Fibroblast of skin of left quadriceps (primary cell): ENCODE measurements at regions not wholly inside any gene's neighbourhood (a gene's known extent, or its start where the extent isn't known, plus 50 kb on each side); places are given as distances from the start of the nearest gene placed in this dataset.

ENCODE experiments used
- DNase-seq, 2 experiments: peaks; one replicate each; pipeline ENCODE4 v3.0.0-alpha.2; 2013; ENCODE audit warnings: low read depth in 2 of 2

GRCh38 chr11:131191606-131192005 lies 178.8 kb upstream of the NTM start:
- DNase-seq, result no peak

GRCh38 chr11:131192628-131193027 lies 177.8 kb upstream of the NTM start:
- no peak for DNase-seq

GRCh38 chr11:131193031-131193501 lies 177.3 kb upstream of the NTM start:
- no peak for DNase-seq

- DNase-seq, result no peak
Observed at GRCh38 chr11:131194726-131195125, 175.7 kb upstream of the NTM start.

GRCh38 chr11:131195661-131196517 lies 174.5 kb upstream of the NTM start:
- DNase-seq, result peak; percentile 37 to 42

- no peak for DNase-seq
Observed at GRCh38 chr11:131198161-131199014, 172.0 kb upstream of the NTM start.

GRCh38 chr11:131199015-131199280 lies 171.5 kb upstream of the NTM start:
- no peak for DNase-seq

- no peak for DNase-seq
Observed at GRCh38 chr11:131201674-131202073, 168.7 kb upstream of the NTM start.

GRCh38 chr11:131203040-131203439 lies 167.4 kb upstream of the NTM start:
- no peak for DNase-seq

GRCh38 chr11:131204282-131204681 lies 166.1 kb upstream of the NTM start:
- no peak for DNase-seq

- DNase-seq, result no peak
Observed at GRCh38 chr11:131204765-131205380, 165.5 kb upstream of the NTM start.

GRCh38 chr11:131206671-131207070 lies 163.7 kb upstream of the NTM start:
- DNase-seq, result no peak

- DNase-seq, result no peak
Observed at GRCh38 chr11:131207901-131208300, 162.5 kb upstream of the NTM start.

GRCh38 chr11:131217313-131218310 lies 152.8 kb upstream of the NTM start:
- DNase-seq, result no peak

GRCh38 chr11:131218542-131218941 lies 151.9 kb upstream of the NTM start:
- DNase-seq, result no peak

GRCh38 chr11:131219646-131220045 lies 150.8 kb upstream of the NTM start:
- DNase-seq, result no peak

GRCh38 chr11:131223198-131223991 lies 147.0 kb upstream of the NTM start:
- no peak for DNase-seq

GRCh38 chr11:131228378-131228777 lies 142.0 kb upstream of the NTM start:
- DNase-seq, result no peak

- DNase-seq, result no peak
Observed at GRCh38 chr11:131229221-131229620, 141.2 kb upstream of the NTM start.

- no peak for DNase-seq
Observed at GRCh38 chr11:131231317-131231940, 139.0 kb upstream of the NTM start.
